Stimulated activated CD4-positive, alpha-beta T cell treated with anti-CD3 and anti-CD28 coated beads, Interleukin-4, amount 100 ng/mL, for 1 hour (primary cell): ENCODE measurements at regions not wholly inside any gene's neighbourhood (a gene's known extent, or its start where the extent isn't known, plus 50 kb on each side); places are given as distances from the start of the nearest gene placed in this dataset.
"Not testable (repeated sequence)": the region's sequence is repeated elsewhere in the genome, so short reads cannot be mapped to it uniquely, and the experiment has no call there.

Experiments
- DNase-seq: peaks from one replicate; pipeline ENCODE4 v3.0.0-alpha.2; 2020

DNA sequence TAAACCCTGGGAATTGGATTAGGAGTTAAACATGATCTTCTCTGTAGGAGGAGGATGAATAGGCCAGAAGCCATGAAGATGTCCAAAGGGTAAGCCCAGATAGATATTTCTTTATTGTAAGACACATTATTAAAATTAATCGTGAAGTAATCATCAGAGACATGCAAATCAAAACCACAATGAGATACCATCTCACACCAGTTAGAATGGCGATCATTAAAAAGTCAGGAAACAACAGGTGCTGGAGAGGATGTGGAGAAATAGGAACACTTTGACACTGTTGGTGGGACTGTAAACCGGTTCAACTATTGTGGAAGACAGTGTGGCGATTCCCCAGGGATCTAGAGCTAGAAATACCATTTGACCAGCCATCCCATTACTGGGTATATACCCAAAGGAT, 741.2 kb upstream of the ZNF608 start:
- not testable (repeated sequence) for DNase-seq

- DNase-seq = no peak
Observed at GRCh38 chr5:125489146-125489545, 742.7 kb upstream of the ZNF608 start.

GRCh38 chr5:125491986-125492492, 745.6 kb upstream of the ZNF608 start:
- DNase-seq = no peak

GRCh38 chr5:125492977-125493376, 746.5 kb upstream of the ZNF608 start:
- no peak for DNase-seq

DNA sequence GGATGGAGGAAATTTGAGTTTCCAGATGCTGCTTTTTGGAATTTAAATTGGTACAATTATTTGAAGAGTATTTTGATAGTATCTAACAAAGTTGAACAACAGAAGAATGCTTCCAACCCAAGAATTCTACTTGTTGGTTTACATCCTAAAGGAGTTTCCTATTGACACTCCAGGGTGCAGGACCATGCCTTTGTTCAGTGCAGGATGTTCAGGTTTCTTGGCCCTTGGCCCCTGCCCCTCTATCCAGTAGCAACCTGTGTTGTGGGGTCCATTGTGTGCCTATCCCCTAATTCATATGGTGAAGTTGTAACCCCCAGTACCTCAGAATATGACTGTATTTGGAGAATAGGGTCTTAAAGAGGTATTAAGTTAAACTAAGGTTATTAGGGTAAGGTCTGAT, 750.0 kb upstream of the ZNF608 start:
- DNase-seq = no peak

- no peak for DNase-seq
Observed at GRCh38 chr5:125497651-125498050, 751.2 kb upstream of the ZNF608 start.

GRCh38 chr5:125499636-125500332, 753.3 kb upstream of the ZNF608 start:
- DNase-seq = no peak

DNA sequence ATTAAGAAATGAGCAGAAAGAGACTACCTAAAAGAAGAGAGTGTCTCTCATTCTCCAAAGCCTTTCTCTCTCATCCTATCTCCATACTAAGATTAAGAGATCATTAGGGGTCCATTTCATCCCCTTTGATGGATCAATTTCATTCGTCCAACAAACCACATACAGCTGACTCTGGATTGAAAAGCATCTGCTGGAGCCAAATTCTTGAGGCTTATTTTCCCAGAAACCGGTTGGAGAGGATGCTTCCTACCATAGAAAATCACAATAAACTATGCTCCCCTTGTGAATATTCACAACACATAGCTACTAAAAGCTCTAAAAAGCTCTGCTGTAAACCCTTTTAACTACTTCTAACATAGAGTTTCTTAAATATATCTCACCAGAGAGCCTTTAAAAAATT, 755.0 kb upstream of the ZNF608 start:
- no peak for DNase-seq

DNA sequence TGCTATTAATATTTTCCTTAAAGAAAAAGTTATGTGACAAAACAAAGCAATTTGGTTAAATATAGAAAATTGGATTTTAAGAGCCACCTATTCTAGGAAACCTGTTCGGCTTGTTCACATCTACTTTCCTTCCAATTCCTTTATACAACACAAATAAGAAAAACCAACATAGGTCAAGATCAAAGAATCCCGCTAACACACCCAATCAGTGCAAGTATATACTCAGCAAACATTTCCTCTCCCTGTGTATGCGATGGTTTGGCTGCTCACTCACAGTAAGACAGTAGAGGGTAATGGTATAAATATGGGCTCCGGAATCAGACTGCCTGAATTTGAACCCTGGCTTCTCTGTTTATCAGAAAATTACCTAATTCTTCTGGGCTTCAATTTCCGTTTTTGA, 757.5 kb upstream of the ZNF608 start:
- DNase-seq = no peak

DNA sequence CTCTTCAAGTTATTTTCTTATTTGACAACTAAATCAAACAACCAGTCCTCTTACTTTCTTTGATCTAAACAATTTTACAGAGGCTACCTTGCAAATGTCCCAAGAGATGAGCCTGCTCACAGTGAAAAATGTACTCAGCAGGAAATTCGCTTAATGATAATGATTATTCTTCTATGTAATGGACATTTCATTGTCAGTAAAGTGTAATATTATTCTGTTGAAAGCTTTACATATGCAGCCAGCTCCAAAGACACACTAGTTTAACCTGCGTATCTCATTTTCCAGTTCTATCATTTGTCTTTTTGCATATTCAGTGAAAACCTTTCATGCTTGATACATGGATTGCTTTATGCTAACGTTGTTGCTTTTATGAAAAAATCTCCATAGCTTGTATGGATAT, 758.7 kb upstream of the ZNF608 start:
- DNase-seq = no peak

GRCh38 chr5:125506124-125506523, 759.7 kb upstream of the ZNF608 start:
- no peak for DNase-seq

GRCh38 chr5:125508225-125508624, 761.8 kb upstream of the ZNF608 start:
- DNase-seq = no peak

DNA sequence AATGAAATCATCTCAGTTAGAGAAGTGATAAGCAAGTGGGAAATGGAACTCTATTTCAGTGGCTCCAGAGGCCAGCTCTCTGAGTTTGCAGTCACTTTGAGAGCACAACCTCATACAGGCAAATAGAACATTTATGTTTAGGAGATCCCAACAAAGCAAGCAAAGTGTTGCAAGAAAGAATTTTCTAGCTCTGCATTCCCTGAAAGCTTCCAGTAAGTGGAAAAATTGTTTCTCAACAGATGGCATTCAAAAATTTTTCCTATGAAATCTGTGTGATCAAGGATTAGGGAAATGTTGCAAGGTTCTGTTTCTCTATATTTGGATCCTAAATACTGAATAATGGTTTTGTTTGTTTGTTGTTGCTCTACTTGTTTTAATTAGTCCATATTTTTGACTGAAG, 764.2 kb upstream of the ZNF608 start:
- DNase-seq = no peak

- DNase-seq = no peak
Observed at GRCh38 chr5:125517973-125518550, 771.6 kb upstream of the ZNF608 start.

- DNase-seq = no peak
Observed at GRCh38 chr5:125521289-125521688, 774.9 kb upstream of the ZNF608 start.

GRCh38 chr5:125525356-125525755, 778.9 kb upstream of the ZNF608 start:
- DNase-seq = no peak

DNA sequence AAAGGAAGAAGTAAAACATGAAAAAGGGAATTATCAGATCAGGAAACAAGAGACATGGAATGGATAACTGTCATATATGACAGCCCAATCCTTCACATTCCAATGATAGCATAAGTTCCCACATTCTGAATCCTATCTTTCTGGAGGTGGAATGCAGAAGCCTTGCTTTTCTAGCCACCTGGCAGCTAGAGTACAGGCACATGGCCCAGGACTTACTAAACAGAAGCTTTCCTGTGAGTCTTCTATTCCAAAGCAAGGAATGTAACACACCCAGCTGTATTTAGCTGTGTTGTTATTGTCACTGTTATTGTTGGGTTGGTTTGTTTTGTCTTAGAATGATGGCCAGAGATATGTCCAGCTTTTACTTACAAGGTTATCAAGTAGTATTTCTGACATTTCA, 780.5 kb upstream of the ZNF608 start:
- no peak for DNase-seq

DNA sequence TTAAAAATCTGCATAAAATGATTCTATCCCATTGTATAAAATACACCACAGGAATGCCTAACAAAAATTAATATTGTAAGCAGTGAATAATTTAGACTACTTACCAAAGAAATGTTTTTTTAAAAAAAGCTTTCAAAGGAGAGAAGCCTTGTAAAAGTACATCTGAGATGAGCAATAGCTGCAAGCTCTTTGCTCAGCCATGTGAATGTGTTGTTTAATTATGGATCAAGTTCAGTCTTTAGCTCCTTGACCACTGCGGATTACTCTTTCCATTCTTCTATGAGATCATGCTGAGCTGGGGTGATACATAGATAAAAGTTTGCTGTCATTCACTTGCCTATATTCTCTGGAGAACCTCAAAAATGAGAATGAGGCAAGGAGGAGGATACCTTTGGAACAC, 782.4 kb upstream of the ZNF608 start:
- no peak for DNase-seq

DNA sequence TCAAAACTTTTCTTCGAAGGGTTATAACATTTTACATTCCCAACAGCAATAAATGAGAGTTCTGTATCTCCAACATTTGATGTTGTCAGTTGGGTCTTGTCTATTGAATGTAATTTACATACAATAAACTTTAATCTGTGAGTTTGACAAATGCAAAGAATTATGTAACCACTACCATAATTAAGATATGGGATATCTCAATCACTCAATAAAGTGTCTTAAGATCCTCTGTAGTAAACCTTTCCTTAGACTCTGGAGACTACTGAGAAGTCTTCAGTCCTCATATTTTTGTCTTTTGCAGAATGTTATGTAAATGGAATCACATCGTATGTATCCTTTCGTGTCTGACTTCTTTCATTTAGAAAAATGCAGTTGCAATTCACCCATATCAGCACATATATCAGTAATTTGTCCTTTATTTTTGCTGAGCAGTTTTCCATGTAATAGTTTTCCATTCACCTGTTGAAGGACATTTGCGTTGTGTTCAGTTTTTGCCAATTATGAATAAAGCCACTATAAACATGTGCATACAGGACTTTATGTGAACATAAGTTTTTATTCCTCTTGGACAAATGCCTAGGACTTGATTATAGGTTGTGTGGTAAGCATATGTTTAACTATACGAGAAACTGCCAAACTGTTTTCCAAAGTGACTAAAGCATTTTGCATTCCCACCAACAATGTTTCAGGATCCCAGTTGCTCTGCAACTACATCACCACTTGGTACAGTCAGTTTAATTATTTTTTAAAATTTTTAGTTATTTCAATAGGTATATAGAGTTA, 784.6 kb upstream of the ZNF608 start:
- DNase-seq = no peak

GRCh38 chr5:125536095-125536494, 789.7 kb upstream of the ZNF608 start:
- no peak for DNase-seq

GRCh38 chr5:125536582-125536981, 790.1 kb upstream of the ZNF608 start:
- DNase-seq = no peak

GRCh38 chr5:125537661-125538060, 791.2 kb upstream of the ZNF608 start:
- DNase-seq = no peak

DNA sequence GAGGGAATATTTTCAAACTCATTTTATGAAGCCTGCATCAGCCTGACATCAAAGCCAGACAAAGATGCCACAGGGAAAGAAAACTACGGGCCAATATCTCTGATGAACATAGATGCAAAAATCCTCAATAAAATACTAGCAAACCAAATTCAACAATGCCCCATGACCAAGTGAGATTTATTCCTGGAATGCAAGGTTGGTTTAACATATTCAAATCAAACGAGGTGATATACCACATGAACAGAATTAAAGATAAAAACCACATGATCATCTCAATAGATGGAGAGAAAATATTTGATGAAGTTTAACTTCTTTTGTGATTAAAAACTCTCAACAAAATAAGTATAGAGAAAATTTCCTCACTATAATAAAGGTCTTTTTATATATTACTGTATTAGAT, 792.0 kb upstream of the ZNF608 start:
- no peak for DNase-seq

- no peak for DNase-seq
Observed at GRCh38 chr5:125541085-125541484, 794.6 kb upstream of the ZNF608 start.
